BE2C (cell line): ENCODE measurements at regions not wholly inside any gene's neighbourhood (a gene's known extent, or its start where the extent isn't known, plus 50 kb on each side); places are given as distances from the start of the nearest gene placed in this dataset.
"Not testable (repeated sequence)": the region's sequence is repeated elsewhere in the genome, so short reads cannot be mapped to it uniquely, and the experiment has no call there.

Experiments
- DNase-seq: peaks from one replicate; pipeline ENCODE4 v3.0.0-alpha.2; 2020
- H3K27me3 ChIP-seq: fragments of 250-450 bp; sonication (Bioruptor Pico); 2 replicates; pipeline ENCODE4 v1.5.1; 2020; ENCODE audit warnings: mild to moderate bottlenecking
- H3K36me3 ChIP-seq: fragments of 250-450 bp; sonication (Bioruptor Pico); 2 replicates; pipeline ENCODE4 v1.5.1; 2020; ENCODE audit warnings: mild to moderate bottlenecking
- H3K4me1 ChIP-seq: fragments of 250-450 bp; sonication (Bioruptor Pico); 2 replicates; pipeline ENCODE4 v1.5.1; 2020
- H3K4me3 ChIP-seq: 2 replicates; pipeline ENCODE4 v1.5.1; 2011; ENCODE audit warnings: low read depth, low read length
- H3K9me3 ChIP-seq: fragments of 250-450 bp; sonication (Bioruptor Pico); 2 replicates; pipeline ENCODE4 v1.5.1; 2020
- CTCF ChIP-seq: IDR thresholded peaks from 2 replicates; pipeline ENCODE4 v1.5.1; 2012; ENCODE audit warnings: mild to moderate bottlenecking, low read depth, low read length

- Histone ChIP-seq H3K4me1 (no peaks in the 10 kb centered on the region), H3K4me3 (no peak overlapping the region), H3K9me3 (no peaks in the 10 kb centered on the region; the same call in 1 of the 2 replicates), H3K27me3 (no peaks in the 10 kb centered on the region), H3K36me3 (no peaks in the 10 kb centered on the region)
- TF ChIP-seq CTCF = no peak
- no peak for DNase-seq
Measured at GRCh38 chr1:215287362-215287761, 204.8 kb downstream of the KCNK2 start.

- Histone ChIP-seq H3K4me1 (no peaks in the 10 kb centered on the region), H3K27me3 (no peaks in the 10 kb centered on the region), H3K4me3 (no peak overlapping the region), H3K36me3 (no peaks in the 10 kb centered on the region), H3K9me3 (no peaks in the 10 kb centered on the region; the same call in 1 of the 2 replicates)
- DNase-seq = no peak
- no peak for TF ChIP-seq CTCF
Measured at GRCh38 chr1:215290018-215290417, 207.5 kb downstream of the KCNK2 start.

DNA sequence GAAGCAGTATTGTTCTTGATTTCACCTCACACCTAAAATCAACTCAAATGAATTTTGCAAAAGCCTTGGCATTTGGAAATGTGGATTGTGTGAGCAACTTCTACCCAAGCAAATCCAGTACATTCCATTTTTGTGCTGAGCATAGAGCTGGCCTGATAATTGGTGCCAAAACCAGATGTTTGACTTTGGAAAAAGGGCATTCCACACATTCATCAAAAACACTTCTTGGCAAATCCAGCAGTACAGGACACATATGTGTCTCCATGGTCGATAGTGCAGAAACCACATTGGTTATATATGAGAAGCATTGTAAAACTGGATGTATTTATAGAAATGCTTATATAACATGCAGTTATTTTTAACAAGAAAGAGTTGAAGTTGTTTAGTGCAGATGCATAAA, 210.4 kb downstream of the KCNK2 start:
- H3K4me1 ChIP-seq = no peaks in the 10 kb centered on the region
- no peak for TF ChIP-seq CTCF
- H3K9me3 ChIP-seq = no peaks in the 10 kb centered on the region; the same call in 1 of the 2 replicates
- no peaks in the 10 kb centered on the region for H3K36me3 ChIP-seq
- no peak overlapping the region for H3K4me3 ChIP-seq
- no peaks in the 10 kb centered on the region for H3K27me3 ChIP-seq
- DNase-seq = no peak

DNA sequence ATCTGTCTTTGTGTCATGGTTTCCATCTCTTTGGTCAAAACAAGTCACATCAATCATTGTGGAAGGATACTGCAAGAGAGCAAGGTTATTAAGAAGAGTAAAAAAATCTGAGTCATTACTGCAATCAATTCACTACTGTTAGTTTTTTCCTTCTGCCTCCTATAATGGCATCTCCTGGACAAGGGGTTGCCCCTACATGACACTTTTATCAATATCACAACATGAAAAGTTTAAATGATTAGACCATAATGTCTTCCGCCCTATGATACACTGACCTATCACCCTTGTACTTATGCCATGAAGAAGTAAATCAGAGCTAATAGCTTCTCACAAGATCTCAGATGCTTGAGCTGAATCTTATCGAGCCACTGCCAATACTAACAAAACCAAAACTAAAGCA, 223.9 kb downstream of the KCNK2 start:
- Histone ChIP-seq H3K4me1 (no peaks in the 10 kb centered on the region), H3K4me3 (no peak overlapping the region), H3K36me3 (no peaks in the 10 kb centered on the region), H3K27me3 (no peaks in the 10 kb centered on the region), H3K9me3 (no peaks in the 10 kb centered on the region)
- no peak for DNase-seq
- no peak for TF ChIP-seq CTCF

- no peak for TF ChIP-seq CTCF
- Histone ChIP-seq H3K9me3 (no peaks in the 10 kb centered on the region), H3K4me1 (no peaks in the 10 kb centered on the region), H3K36me3 (no peaks in the 10 kb centered on the region), H3K27me3 (no peaks in the 10 kb centered on the region), H3K4me3 (no peak overlapping the region)
- no peak for DNase-seq
Measured at GRCh38 chr1:215321802-215322201, 239.3 kb downstream of the KCNK2 start.

- not testable (repeated sequence) for H3K36me3 ChIP-seq, H3K4me3 ChIP-seq, DNase-seq, H3K4me1 ChIP-seq, H3K9me3 ChIP-seq, H3K27me3 ChIP-seq
Measured at GRCh38 chr1:215323992-215324391, 241.5 kb downstream of the KCNK2 start.

GRCh38 chr1:215330426-215330825, 236.7 kb upstream of the KCTD3 start:
- no peak for DNase-seq
- Histone ChIP-seq H3K9me3 (no peaks in the 10 kb centered on the region), H3K4me3 (no peak overlapping the region), H3K36me3 (no peaks in the 10 kb centered on the region), H3K27me3 (no peaks in the 10 kb centered on the region), H3K4me1 (no peaks in the 10 kb centered on the region)
- TF ChIP-seq CTCF = no peak
